ENCODE measurements at regions not wholly inside any gene's neighbourhood (a gene's known extent, or its start where the extent isn't known, plus 50 kb on each side); places are given as distances from the start of the nearest gene placed in this dataset.
A peak's percentile ranks its signal among the peaks of the same experiment; 100 is the strongest.
"Not testable (repeated sequence)": the region's sequence is repeated elsewhere in the genome, so short reads cannot be mapped to it uniquely, and the experiment has no call there.

DNA sequence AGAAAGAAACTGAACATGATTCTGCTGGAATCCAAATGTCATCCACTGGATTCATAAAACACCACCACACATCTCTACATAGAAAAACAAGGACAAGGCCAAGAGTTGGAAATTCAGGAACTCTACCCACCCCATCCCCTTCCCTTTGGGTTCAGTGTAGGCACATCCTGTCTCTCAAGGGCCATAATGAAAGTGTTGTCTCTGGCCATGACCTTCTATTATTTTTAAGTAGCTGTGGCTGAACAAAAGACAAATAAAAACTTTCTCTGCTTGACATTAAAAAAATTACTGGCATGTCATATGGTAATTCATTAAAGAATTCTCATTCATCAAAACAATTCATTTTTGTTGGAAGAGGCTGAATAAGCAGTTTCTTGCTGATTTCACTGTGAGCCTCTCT, 54.9 kb upstream of the ZBTB18 start:
- DNase-seq (ENCODE audit: low read depth): no peak

DNA sequence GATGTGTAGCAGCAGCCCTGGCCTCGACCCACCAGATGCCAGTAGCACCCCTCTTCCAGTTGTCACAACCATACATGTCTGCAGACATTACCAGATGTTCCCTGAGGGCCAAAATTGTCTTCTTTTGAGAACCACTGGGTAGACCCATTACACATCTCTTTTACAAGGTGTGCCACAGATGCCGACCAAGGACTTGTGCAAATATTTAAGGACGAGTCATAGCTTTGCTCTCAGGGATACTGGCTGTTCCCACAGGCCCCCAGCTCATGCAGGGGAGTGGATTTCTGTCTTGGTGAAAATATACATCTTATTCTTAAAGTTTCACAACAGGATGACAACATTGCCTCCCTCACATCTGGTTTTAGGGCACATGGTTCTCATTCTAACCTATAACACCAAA, 59.4 kb upstream of the ZBTB18 start:
- no peak for DNase-seq (ENCODE audit: low read depth)

DNA sequence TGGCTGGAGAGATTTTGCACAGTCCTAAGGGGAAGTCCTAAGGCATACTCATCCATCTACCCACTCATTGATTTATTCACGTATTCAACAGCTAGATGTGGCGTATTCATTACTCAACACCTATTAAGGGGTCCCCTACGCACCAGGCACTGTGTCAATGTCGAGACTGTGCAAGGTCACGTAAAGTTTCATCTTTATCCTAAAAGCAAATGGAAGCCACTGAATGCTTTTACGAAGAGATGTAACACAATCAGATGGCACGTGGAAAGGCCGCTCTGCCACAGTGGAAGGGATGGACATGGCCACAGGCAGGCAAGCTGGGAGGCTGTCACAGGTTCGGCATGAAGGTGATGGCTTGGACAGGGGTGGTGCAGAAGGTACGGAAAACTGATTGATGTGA, 66.3 kb upstream of the ZBTB18 start:
- no peak for DNase-seq (ENCODE audit: low read depth)

DNA sequence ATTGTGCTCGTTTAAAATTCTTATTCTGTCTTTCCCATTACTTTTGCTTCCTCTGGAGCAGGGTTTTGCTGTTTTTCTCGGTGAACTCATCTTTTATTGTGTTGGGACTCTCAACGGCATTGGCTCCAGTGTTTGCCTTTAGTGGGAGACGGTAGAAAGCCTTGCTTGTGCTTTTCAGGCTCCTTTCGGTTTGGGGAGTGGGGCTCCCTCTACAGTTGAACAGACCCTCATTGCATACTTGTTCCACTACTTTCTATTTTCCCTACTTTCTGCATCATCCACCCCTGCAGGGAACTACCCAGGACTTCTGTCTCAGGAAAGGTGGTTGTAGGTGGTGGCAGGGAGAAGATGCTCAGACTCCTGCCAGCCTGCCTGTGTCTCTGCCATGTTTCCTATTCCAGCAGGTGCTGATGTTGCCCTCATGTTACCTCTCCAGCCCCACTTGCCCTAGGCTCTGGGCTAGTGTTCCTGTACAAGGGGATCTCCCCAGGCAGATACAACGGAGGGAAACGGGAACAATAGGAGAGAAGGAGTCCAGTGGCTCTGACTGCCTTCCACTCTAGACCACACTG, 68.5 kb upstream of the ZBTB18 start:
- DNase-seq (ENCODE audit: low read depth): no peak

DNA sequence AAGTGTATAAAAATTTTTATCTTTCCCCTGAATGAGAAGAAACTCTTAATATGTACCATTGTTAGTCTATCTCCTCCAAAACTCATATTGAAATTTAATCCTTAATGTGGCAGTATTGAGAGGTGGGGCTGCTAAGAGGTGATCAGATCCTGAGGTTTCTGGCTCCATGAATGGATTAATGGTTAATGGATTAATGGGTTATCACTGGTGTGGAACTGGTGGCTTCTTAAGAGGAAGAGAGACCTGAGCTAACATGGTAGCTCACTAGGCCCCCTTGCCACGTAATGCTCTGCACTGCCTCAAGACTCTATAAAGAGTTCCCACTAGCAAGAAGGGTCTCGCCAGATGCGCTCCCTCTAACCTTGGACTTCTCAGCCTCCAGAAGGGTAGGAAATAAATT, 70.6 kb upstream of the ZBTB18 start:
- DNase-seq (ENCODE audit: low read depth): no peak

DNA sequence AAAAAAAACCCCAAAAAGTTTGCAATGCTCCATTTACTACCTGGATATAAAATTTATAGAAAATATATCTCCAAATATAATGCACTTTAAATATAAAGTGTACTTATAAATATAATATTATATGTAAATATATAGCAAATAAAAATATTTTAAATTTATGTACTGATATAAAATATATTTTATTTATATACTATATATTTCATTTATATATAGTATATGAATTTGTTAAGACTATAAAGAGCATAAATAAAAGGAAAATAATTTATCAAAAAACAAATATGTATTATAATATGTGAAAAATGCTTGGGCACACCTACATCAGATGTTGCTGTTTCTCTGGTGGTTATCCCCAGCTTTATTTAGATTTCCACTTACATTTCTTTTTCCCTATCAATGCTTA, 71.0 kb upstream of the ZBTB18 start:
- DNase-seq (ENCODE audit: low read depth): no peak

DNA sequence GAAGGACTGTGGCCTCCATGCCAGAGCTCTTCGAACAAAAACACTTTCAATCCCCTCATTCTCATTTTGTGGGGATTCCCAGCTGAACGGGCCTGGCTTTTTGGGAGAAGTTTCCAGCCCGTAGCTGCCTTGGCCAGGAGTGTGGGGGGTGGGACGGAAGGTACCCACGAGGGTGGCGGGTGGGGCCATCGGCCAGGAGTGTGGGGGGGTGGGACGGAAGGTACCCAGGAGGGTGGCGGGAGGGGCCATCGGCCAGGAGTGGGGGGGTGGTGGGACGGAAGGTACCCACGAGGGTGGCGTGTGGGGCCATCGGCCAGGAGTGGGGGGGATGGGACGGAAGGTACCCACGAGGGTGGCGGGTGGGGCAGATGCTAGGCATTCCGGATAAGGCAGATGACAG, 71.7 kb upstream of the ZBTB18 start:
- no peak for DNase-seq (ENCODE audit: low read depth)

DNA sequence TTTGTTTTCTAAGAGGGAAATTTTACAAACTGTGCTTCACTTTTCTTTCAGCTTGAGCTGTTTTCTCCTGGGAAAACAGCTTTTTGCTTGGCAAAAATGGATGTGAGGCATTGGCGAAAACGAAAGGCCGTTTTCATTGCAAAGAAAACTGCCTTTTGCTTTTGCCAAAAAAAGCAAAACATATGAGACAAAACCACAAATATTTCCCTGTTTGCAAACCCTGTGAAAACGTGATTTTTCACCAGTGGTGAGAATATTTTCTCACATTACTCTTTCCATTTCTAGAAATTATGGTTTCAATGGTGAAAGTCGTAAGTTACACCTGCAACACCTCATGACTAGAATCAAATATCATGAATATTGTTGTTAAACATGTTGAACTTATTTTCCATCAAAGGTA, 74.0 kb upstream of the ZBTB18 start:
- DNase-seq (ENCODE audit: low read depth): no peak

DNA sequence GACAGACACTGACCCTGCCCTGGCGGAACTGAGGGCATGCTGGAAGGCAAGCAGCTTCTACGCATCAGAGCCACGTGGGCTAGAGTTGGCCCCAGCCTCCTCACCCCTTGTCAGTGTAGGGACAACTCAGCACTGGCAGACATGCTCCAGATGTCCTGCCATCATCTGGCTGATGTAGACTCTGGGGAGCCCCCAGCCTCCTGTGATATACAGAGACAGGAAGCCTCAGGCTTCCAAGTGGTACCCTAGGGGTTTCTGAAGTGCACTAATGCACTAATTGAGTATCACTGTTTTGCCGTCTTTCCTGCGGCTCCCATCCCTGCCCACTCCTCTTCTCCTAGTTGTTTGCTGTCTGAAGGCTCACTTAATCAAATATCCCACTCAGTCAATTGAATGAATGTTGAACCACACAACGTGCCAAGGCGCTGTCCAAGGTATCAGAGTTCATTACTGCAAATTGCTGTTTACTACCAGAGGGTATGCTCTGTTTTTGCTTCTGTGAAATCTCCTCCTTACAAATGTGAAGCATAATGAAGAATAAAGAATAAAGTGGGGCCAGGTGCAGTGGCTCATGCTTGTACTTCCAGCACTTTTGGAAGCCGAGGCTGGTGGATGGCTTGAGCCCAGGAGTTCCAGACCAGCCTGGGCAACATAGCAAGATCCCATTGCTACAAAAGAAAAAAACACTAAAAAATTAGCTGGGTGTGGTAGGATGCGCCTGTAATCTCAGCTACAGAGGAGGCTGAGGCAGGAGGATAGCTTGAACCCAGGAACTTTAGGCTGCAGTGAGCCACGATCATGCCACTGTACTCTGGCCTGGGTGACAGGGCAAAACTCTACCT, 76.4 kb upstream of the ZBTB18 start:
- DNase-seq (ENCODE audit: low read depth): no peak

DNA sequence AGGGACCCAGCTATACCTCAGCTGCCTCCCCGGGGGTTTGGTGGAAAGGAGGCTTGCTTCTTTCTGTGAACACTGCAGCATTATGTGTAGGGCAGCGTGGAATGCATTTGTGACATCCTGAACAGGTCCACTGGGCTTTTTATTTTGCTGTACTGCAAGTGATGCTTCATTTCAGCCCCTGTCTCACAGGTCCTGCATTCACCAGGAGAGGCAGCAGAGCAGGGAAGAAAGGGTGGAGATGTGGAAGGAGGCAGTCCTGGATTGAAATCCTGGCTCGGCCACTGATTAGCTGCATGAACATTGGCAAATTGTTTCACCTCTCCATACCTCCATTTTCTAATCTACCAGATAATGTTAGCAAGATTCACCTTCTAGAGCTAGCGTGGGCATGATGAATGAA, 77.9 kb upstream of the ZBTB18 start:
- no peak for DNase-seq (ENCODE audit: low read depth)

DNA sequence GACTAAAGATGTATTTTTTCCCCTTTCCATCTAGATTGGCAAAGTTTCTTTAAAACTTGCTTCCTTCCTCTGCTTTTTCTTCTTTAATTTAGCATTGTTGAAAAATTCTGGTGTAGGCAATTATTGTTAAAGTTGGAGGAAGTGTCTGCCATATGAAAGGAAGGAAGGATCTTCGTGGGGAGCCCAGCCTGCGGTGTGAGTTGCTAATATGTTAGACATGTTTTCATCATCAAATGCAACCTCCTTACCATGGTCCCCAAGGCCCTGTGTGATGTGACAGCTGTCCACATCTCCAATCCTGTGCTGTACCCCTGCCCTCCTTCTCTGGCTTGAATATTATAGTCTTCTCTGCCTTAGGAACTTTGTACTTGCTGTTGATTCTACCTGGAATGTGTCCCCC, 81.0 kb upstream of the ZBTB18 start:
- DNase-seq (ENCODE audit: low read depth): no peak

DNA sequence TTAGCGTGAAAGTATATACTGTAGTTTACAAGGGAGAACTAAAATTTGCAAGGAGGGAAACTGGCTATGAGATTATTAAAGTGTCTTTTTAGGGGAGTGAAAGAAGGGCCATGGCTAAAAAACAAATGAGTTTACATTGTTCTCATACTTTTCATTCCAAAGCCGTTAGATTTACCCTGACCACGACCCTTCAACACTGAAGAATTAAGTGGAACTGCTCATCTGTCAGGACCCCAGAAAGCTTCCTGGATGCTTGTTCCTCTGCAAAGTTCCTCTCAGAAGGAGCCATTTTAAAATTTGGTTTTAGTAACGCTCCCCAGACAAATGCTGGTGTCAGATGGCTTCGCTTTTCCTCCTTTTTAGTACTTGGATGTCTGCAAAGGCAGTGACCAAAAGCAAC, 82.7 kb upstream of the ZBTB18 start:
- no peak for DNase-seq (ENCODE audit: low read depth)

DNA sequence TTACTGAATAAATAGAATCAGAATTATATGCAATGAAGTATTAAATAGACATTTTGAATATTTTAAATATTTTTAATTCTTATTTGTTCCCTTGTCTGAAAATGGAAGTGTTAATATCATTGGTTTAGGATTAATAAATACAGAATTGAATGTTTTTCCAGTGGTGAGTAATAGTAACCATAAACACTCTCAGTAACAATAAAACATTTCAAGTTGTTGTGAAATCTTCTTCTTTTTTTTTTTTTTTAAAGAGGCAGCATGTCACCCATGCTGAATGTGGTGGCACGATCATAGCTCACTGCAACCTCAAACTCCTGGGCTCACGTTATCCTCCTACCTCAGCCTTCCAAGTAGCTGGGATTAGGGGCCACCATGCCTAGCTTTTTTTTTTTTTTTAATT, 86.2 kb upstream of the ZBTB18 start:
- no peak for DNase-seq (ENCODE audit: low read depth)

DNA sequence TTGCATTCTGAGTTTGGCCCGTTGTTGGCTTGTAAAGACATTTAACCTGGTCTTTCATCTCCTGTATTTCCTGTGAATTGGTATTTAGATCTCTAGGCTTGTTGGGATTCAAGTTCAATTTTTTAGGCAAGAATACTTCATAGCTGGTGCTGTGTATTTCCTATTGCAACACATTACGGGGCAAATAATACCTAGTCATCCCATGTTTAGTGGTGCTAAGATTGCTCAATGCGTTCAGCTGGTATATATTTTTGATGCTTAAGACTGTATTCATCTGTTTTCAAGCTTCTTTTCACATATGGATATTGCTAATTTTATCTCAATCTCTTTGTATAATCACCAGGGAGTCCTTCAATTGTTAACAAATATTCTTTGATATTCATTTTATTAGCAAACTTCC, 87.5 kb upstream of the ZBTB18 start:
- DNase-seq (ENCODE audit: low read depth): no peak

DNA sequence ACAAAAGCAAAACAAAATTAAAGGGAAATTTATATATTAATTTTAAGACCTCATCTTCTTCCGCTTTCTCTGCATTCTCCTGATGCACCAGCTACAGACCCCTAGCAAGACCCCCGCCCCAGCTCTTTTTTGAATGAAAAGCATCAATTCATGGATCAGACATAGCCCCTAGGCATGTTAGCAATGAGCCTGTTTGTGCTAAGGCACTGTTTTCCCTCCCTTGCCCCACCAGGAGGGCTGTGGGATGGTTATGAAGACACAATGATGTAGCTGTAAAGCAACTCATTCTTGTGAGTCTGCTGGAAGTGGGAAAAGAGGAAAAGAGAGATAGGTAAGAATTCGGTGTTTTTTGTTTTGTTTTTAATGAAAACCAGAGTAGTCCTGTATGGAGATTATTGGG, 88.5 kb upstream of the ZBTB18 start:
- no peak for DNase-seq (ENCODE audit: low read depth)

DNA sequence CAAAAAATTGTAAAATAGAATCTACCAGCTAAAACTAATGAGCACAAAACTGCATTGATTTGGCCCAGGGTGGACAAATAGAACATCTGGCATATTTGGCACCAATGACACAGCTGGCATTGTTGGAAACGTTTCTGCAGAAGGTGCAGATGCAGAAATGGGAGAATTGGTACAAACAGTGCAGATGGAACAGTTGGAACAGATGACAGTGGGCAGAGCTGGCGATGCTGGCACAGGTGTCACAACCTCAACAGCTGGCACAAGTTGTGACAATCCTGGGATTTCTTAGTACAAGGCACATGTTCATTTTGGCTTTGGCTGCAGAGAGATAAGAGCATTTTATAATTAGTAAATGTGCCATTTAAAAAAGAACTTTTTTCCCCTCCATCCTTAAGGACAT, 91.1 kb upstream of the ZBTB18 start:
- no peak for DNase-seq (ENCODE audit: low read depth)

DNA sequence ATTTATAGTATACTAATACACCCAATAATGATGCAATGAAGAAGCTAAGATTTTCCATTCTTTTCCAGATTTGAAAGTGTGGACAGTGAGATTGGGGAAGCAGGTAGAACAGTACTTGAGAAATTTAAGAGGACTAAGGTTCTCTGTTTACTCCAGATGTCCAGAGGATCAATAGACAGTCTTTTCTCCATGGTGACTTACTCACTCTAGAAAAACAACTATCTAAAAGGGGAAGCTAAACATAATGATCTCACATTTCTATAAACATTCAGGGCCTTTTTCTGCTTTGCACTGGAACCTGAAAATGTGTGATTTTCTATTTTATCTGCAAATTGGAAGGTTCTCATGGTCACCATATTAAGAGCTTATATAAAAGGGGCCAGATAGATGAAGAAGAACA, 93.9 kb upstream of the ZBTB18 start:
- DNase-seq (ENCODE audit: low read depth): no peak

DNA sequence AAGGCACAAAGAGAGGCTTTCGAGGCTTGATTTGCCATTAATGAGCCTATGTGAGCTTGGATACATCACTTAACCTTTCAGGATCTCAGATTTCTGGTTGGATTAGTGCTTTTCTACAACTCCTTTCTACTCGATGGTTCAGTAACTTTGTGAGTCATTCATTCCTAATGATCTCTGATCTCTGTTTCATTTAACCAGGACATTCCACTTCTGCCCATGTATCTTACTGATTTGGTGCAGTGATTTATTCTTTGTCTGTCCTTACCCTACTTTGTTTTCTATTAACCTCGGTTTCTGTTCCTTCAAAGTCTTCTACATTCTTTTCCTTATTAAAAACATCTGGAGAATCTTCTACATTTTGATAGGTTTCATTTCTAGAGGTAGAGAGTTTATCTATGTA, 94.6 kb upstream of the ZBTB18 start:
- DNase-seq (ENCODE audit: low read depth): no peak

DNA sequence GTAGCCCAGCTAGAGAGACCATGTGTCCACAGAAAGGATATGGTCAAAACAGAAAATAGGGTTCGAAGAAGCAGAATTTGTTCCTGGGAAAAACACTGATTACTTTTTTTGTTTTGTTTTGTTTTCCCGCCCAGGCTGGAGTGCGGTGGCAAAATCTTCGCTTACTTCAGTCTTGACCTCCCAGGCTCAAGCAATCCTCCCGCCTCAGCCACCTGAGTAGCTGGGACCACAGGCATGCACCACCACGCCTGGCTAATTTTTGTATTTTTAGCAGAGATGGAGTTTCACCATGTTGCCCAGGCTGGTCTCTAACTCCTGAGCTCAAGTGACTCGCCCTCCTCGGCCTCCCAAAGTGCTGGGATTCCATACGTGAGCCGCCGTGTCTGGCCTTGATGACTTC, 99.9 kb upstream of the ZBTB18 start:
- DNase-seq (ENCODE audit: low read depth): not testable (repeated sequence)

DNA sequence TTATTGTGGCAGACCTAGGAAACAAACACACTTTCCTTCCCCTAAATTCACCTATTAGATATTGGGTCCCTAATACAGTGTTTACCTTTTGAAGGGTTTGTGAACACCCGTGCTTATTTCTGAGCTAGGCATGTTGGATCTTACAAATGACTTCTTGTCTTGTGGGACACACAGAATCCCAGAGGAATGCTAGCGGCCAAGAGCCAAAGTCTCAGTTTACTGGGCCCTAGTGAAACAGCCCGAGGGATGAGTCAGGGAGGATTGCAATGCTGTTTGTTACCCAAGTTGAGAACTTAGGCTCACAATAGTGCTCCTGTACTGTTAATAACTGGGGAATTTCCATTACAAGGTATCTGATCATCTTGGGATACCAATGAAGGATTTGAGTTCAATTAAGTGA, 100.1 kb upstream of the AKT3 start:
- DNase-seq (ENCODE audit: low read depth): no peak

DNA sequence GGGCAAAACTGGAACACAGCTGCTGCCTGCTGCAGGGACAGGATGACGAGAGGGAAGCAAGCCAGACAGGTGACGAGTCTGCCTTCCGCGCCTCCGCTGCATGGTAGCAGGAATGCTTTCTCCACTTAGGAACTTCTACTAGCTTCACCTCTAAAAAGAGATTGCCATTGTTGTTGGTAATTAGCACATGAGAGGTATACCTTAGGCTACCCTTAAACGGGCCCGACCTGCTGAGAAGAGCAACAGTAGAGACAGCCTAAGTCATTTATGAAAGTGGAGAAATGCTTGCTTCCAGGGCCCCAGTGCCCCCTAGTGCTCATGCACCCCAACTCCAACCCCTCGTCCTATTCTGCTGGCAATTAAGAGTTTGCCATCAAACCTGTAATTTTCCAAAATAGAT, 96.9 kb upstream of the AKT3 start:
- peak; percentile 4 for DNase-seq (ENCODE audit: low read depth)

DNA sequence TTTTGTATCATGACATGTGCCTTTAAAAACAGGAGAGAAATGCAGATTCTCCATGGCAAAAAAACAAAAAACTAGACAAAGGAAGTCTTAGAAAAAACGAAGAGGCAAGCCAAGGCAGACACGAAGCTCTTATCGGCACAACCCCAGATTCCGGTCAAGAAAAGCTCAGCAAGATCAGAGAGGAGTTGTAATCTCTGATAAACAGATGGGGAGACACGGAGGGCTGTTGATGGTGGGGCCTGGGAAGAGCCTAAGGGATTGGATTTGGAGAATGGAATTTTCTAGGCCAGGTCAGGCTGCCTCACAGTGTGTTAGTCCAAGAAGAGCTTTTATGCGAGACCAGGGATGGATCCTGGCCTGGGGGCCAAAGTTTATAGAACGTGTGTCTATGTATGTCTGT, 96.2 kb upstream of the AKT3 start:
- no peak for DNase-seq (ENCODE audit: low read depth)

DNA sequence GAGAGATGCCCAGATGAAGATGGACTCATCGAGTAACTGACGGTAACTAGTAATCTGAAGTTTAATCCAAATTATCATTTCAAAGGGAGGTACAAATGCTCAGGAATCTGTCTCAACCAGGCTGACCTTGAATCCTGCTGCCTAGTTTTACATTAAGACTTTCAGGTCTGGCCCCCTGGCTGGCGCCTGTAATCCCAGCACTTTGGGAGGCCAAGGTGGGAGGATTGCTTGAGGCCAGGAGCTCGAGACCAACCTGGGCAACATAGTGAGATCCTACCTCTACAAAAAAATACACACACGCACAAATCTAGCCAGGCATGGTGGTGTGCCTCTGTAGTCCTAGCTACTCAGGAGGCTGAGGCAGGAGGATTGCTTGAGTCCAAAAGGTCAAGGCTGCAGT, 95.7 kb upstream of the AKT3 start:
- no peak for DNase-seq (ENCODE audit: low read depth)

Measured in activated T-helper 9 cell treated with anti-CD3 and anti-CD28 coated beads, Interleukin-2, amount 50 U/mL, for 16 hours (primary cell).